Astrocyte (in vitro differentiated cells and primary cell): ENCODE measurements at regions not wholly inside any gene's neighbourhood (a gene's known extent, or its start where the extent isn't known, plus 50 kb on each side); places are given as distances from the start of the nearest gene placed in this dataset.
"Not testable (repeated sequence)": the region's sequence is repeated elsewhere in the genome, so short reads cannot be mapped to it uniquely, and the experiment has no call there.

Experiments
- DNase-seq: peaks from one replicate; pipeline ENCODE4 v3.0.0-alpha.2; 2010; ENCODE audit warnings: low read depth
- FAIRE-seq: peaks from 2 replicates; lab custom pipeline; 2011; peaks lifted over from hg19 to GRCh38; lab: Jason Lieb, UNC
- H2AFZ ChIP-seq: 2 replicates; pipeline ENCODE4 v1.6.0; 2012; ENCODE audit warnings: low read depth, low read length, inconsistent platforms
- H3K27ac ChIP-seq: 2 replicates; pipeline ENCODE4 v1.5.1; 2011; ENCODE audit warnings: low read depth, low read length, inconsistent platforms
- H3K27me3 ChIP-seq: 2 replicates; pipeline ENCODE4 v1.6.0; 2011; ENCODE audit warnings: low read length, inconsistent platforms; ENCODE audit not compliant: insufficient read depth
- H3K36me3 ChIP-seq: 2 replicates; pipeline ENCODE4 v1.5.1; 2011; ENCODE audit warnings: low read length, inconsistent platforms; ENCODE audit not compliant: insufficient read depth
- H3K4me1 ChIP-seq: 2 replicates; pipeline ENCODE4 v1.5.1; 2011; ENCODE audit warnings: low read length, inconsistent platforms; ENCODE audit not compliant: insufficient read depth
- H3K4me2 ChIP-seq: 2 replicates; pipeline ENCODE4 v1.6.0; 2012; ENCODE audit warnings: low read length, inconsistent platforms
- H3K4me3 ChIP-seq: 2 replicates; pipeline ENCODE4 v1.5.1; 2011; ENCODE audit warnings: low read depth, mild to moderate bottlenecking, low read length, inconsistent platforms; ENCODE audit not compliant: insufficient read depth
- H3K79me2 ChIP-seq: 2 replicates; pipeline ENCODE4 v1.6.0; 2012; ENCODE audit warnings: mild to moderate bottlenecking, low read length, inconsistent platforms; ENCODE audit not compliant: insufficient read depth
- H3K9ac ChIP-seq: 2 replicates; pipeline ENCODE4 v1.6.0; 2012; ENCODE audit warnings: mild to moderate bottlenecking, low read length, inconsistent platforms
- H3K9me3 ChIP-seq: 2 replicates; pipeline ENCODE4 v1.5.1; 2012; ENCODE audit warnings: low read depth, mild to moderate bottlenecking, low read length, inconsistent platforms; ENCODE audit not compliant: insufficient read depth
- H4K20me1 ChIP-seq: 2 replicates; pipeline ENCODE4 v1.6.0; 2012; ENCODE audit warnings: low read length, inconsistent platforms; ENCODE audit not compliant: insufficient read depth
- H3K27ac Mint-ChIP-seq: one replicate; pipeline ENCODE4 v1.8.0; 2021; ENCODE audit warnings: mild to moderate bottlenecking, mixed read lengths; ENCODE audit not compliant: unreplicated experiment
- H3K27me3 Mint-ChIP-seq: one replicate; pipeline ENCODE4 v1.8.0; 2021; ENCODE audit warnings: low read depth, mixed read lengths; ENCODE audit not compliant: unreplicated experiment
- H3K36me3 Mint-ChIP-seq: one replicate; pipeline ENCODE4 v1.8.0; 2021; ENCODE audit warnings: low read depth, mixed read lengths; ENCODE audit not compliant: unreplicated experiment
- H3K4me1 Mint-ChIP-seq: one replicate; pipeline ENCODE4 v1.8.0; 2021; ENCODE audit warnings: low read depth, mixed read lengths; ENCODE audit not compliant: unreplicated experiment
- H3K4me3 Mint-ChIP-seq: one replicate; pipeline ENCODE4 v1.8.0; 2021; ENCODE audit warnings: mild to moderate bottlenecking, moderate library complexity, mixed read lengths; ENCODE audit not compliant: unreplicated experiment
- H3K9me3 Mint-ChIP-seq: one replicate; pipeline ENCODE4 v1.8.0; 2021; ENCODE audit warnings: mild to moderate bottlenecking, mixed read lengths; ENCODE audit not compliant: unreplicated experiment
- CTCF ChIP-seq: IDR thresholded peaks from 2 replicates; pipeline ENCODE4 v1.5.1; 2011; ENCODE audit warnings: low read depth, mild to moderate bottlenecking, inconsistent platforms, low read length, moderate library complexity; ENCODE audit not compliant: insufficient read depth
- EZH2 ChIP-seq: IDR thresholded peaks from 2 replicates; pipeline ENCODE4 v1.6.1; 2012; ENCODE audit warnings: mild to moderate bottlenecking, low read length, inconsistent platforms; ENCODE audit not compliant: insufficient read depth

DNA sequence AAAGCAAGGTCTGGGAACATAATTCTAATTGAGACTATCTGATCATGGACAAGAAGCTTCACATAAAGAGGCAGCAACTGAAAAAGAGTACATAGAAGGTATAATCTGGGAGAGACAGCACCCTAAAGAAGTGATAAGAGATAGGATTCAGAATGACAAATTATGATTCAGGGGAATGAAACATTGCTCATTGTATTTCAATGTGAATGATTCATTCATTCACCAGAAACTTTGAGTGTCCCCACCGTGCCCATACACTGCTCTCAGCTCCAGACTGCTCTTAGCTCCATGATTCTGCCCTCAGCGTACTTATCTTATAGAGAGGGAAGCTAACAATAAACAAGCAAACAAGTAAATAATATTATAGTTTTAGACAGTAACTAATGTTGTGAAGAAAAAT, 329.3 kb upstream of the IRAK1BP1 start:
- Mint-ChIP-seq H3K9me3 (no peaks in the 10 kb centered on the region), H3K27ac (no peak overlapping the region), H3K36me3 (no peaks in the 10 kb centered on the region), H3K4me1 (no peaks in the 10 kb centered on the region), H3K27me3 (no peaks in the 10 kb centered on the region), H3K4me3 (no peak overlapping the region)
- Histone ChIP-seq H3K4me1 (peaks cover 17% of the 10 kb centered on the region), H2AFZ (no peak overlapping the region), H4K20me1 (no peaks in the 10 kb centered on the region), H3K4me2 (no peak overlapping the region), H3K36me3 (no peaks in the 10 kb centered on the region), H3K27ac (no peak overlapping the region), H3K9me3 (no peaks in the 10 kb centered on the region), H3K9ac (no peak overlapping the region), H3K27me3 (no peaks in the 10 kb centered on the region), H3K4me3 (no peak overlapping the region), H3K79me2 (no peaks in the 10 kb centered on the region)
- peak; percentile 75 for FAIRE-seq
- no peak for TF ChIP-seq EZH2
- TF ChIP-seq CTCF = no peak
- peak; percentile 26 for DNase-seq

DNA sequence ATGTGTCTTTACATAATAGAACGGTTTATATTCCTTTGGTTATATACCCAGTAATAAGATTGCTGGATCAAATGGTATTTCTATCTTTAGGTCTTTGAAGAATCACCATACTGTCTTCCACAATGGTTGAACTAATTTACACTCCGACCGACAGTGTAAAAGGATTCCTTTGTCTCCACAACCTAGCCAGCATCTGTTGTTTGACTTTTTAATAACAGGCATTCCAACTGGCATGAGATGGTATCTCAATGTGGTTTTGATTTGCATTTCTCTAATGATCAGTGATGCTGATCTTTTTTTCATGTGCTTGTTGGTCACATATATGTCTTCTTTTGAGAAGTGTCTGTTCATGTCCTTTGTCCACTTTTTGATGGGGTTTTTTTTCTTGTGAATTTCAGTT, 319.7 kb upstream of the IRAK1BP1 start:
- H3K4me2 ChIP-seq, H3K4me3 ChIP-seq, H3K36me3 ChIP-seq, H3K27me3 Mint-ChIP-seq, H3K9me3 ChIP-seq, H3K4me1 ChIP-seq, FAIRE-seq, DNase-seq, H3K4me3 Mint-ChIP-seq, H3K27me3 ChIP-seq, H3K79me2 ChIP-seq, H3K27ac ChIP-seq, H4K20me1 ChIP-seq, H3K27ac Mint-ChIP-seq, H3K9me3 Mint-ChIP-seq, H2AFZ ChIP-seq, H3K36me3 Mint-ChIP-seq, H3K9ac ChIP-seq, H3K4me1 Mint-ChIP-seq: not testable (repeated sequence)

- TF ChIP-seq EZH2 = no peak
- TF ChIP-seq CTCF = no peak
- Histone ChIP-seq H3K9me3 (peaks cover 4% of the 10 kb centered on the region), H3K4me1 (no peaks in the 10 kb centered on the region), H3K79me2 (no peaks in the 10 kb centered on the region), H2AFZ (no peak overlapping the region), H3K4me3 (no peak overlapping the region), H3K27me3 (no peaks in the 10 kb centered on the region), H3K4me2 (no peak overlapping the region), H4K20me1 (no peaks in the 10 kb centered on the region), H3K36me3 (no peaks in the 10 kb centered on the region), H3K9ac (no peak overlapping the region), H3K27ac (no peak overlapping the region)
- FAIRE-seq (no peak), DNase-seq (no peak)
- Mint-ChIP-seq H3K36me3 (peaks cover 2% of the 10 kb centered on the region), H3K4me3 (no peak overlapping the region), H3K27me3 (no peaks in the 10 kb centered on the region), H3K4me1 (no peaks in the 10 kb centered on the region), H3K27ac (no peak overlapping the region), H3K9me3 (peaks cover 7% of the 10 kb centered on the region)
Measured at GRCh38 chr6:78551361-78551760, 316.0 kb upstream of the IRAK1BP1 start.
